AG09319 (cell line): ENCODE measurements at regions not wholly inside any gene's neighbourhood (a gene's known extent, or its start where the extent isn't known, plus 50 kb on each side); places are given as distances from the start of the nearest gene placed in this dataset.

Experiments used
- DNase-seq: peaks from one replicate; pipeline ENCODE4 v3.0.0-alpha.2; 2010; ENCODE audit warnings: low read depth; ENCODE audit errors: extremely low read depth
- TF ChIP-seq, protein P1 (sequence below): IDR thresholded peaks from 2 replicates; pipeline ENCODE4 v1.5.1; 2011; ENCODE audit warnings: low read depth, mild to moderate bottlenecking, inconsistent platforms, low read length, moderate library complexity

DNA sequence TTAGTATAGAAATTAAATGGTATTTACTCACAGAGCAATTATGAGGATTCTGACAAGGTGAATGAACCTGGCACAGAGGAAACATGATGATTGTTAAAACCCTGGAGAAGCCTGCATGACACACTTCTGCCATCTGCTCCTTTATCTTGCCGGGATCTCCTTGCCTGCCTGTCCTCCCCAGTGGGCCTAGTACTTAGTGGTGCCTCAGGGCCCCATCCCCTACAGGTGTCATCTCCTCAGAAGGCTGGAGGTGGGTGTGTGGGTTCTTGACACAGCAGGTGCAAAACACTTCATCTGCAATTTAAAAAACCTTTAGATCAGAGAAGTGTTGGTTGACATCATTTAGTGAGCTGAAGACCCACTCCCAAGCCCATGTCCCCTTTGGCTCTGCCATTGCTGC, 261.2 kb downstream of the ADRA2A start:
- DNase-seq: no peak
- TF ChIP-seq, protein P1, sequence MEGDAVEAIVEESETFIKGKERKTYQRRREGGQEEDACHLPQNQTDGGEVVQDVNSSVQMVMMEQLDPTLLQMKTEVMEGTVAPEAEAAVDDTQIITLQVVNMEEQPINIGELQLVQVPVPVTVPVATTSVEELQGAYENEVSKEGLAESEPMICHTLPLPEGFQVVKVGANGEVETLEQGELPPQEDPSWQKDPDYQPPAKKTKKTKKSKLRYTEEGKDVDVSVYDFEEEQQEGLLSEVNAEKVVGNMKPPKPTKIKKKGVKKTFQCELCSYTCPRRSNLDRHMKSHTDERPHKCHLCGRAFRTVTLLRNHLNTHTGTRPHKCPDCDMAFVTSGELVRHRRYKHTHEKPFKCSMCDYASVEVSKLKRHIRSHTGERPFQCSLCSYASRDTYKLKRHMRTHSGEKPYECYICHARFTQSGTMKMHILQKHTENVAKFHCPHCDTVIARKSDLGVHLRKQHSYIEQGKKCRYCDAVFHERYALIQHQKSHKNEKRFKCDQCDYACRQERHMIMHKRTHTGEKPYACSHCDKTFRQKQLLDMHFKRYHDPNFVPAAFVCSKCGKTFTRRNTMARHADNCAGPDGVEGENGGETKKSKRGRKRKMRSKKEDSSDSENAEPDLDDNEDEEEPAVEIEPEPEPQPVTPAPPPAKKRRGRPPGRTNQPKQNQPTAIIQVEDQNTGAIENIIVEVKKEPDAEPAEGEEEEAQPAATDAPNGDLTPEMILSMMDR: no peak

DNA sequence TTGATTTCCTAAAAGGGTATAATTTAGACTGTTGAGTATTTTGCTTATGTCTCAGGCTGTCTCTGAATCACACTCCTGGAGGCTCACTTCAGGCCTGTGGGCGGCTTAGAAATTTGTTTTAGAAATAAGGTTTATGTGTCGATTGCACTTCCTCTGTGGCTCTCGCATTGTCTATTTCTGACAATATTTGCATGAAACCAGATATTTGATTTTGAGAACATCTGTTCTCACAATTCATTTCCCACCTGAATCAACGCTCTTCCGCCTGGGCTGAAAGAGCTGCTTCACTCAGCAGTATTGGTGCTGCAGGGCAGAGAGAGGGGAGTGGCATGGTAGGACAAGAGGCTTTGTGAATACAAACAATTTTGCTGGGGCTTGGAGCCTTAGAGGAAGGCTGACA, 262.0 kb downstream of the ADRA2A start:
- DNase-seq: no peak
- TF ChIP-seq, protein P1: no peak

DNA sequence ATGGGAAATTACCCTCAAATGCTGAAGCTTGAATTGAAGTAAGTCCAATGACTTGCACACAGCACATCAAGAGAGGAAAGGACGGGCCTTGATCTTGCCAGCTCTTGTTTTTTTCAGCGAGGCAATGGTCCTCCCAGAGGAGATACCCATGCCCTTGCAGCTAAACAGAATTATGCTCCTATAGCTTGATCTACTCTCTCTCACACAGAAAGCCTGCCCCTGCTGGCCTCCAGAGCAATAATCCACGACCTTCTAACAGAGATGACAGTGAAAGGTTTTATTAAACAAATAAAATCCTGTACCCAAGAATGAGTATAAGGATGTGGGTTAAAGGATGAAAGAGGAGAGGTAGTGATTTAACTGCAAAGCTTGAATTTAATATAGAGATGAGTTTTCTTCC, 268.0 kb downstream of the ADRA2A start:
- no peak for DNase-seq
- TF ChIP-seq, protein P1: peak; percentile 5; the same call in 1 of the 2 replicates

DNA sequence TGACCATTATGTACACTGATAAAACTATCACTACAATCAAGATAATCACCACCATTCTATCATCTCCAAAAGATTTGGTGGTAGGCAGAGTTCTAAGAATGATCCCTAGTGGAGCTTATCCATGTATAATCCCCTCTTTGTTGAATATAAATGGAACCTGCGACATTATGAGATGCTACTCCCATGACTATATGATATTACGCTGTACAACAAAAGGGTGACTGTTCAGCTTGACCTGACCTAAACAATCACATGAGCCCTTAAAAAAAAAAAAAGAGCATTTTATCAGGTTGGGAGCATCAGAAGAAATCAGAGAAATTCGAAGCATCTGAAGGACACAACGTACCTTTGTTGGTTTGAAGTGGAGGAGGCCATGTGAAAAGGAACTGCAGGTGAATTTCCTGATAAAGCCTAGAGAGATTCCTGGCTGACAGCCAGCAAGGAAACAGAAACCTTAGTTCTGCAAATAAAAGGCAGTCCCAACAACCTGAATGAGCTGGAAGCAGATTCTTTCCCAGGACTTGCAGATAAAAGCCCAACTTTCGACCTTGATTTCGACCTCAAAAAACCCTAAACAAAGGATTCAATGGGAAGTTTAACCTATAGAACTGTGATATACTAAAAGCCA, 270.7 kb downstream of the ADRA2A start:
- no peak for DNase-seq
- TF ChIP-seq, protein P1: no peak

DNA sequence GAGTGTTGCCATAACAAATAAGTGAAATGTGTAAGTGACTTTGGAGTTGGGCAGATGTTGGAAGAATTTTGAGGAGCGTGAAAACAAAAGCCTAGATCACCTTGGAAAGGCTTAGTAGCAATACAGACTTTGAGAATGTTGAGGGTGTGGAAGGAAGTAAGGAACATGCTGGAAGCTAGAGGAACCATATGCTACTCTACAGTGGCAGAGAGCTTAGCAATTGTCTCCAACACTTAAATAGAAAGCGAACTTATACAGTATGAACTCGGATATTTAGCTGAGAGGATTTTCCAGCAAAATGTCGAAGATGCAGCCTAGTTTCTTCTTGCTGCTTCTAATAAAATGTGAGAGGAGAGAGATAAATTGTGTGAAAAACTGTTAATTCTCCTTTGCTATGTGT, 271.2 kb downstream of the ADRA2A start:
- no peak for DNase-seq
- TF ChIP-seq, protein P1: no peak

DNA sequence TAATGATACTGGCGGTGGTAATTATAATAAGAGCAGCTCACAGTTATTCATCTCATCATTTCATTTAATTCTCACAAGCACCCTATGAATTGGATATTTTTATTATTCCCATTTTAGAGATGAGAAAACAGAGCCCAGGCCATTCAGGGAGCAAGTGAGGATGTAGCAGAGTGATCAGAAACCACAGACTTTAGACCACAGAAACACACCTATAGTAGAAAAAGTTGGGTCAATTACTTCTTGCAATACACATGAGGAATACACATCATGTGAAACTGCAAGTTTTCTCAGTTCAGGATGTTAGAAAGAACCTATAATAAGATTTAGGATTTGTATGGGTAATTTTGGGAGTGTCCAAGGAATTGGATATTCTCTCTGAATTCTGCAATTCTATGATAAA, 278.0 kb downstream of the ADRA2A start:
- TF ChIP-seq, protein P1: no peak
- no peak for DNase-seq

DNA sequence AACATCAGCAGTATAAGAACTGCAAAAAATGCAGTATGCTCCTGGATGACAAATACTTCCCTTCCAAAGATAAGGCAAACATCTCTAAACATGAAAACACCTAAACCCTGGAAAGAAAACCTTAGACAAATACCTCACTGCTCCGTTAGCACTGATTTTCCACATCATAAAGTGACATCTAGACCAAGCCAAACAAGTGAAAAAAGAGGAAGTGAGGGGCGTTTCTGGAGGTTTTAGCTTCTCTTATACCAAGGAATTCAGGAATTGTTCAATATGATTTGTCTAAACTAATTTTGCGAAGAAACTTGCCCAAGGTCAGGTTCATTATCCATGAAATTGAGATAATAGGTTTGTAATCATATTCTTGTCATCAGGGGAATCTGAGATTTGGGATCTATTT, 279.7 kb downstream of the ADRA2A start:
- TF ChIP-seq, protein P1: no peak
- no peak for DNase-seq
